ENCODE measurements at regions not wholly inside any gene's neighbourhood (a gene's known extent, or its start where the extent isn't known, plus 50 kb on each side); places are given as distances from the start of the nearest gene placed in this dataset.

- DNase-seq (ENCODE audit: low read depth), result no peak
- no peak overlapping the region for H3K4me3 ChIP-seq (ENCODE audit: low read depth, low read length)
- TF ChIP-seq MYC (IDR thresholded peaks at IDR 0.05; ENCODE audit: low read depth, low read length), result no peak
- TF ChIP-seq POLR2A (IDR thresholded peaks at IDR 0.05; ENCODE audit: extremely low read depth, insufficient read length), result no peak
- TF ChIP-seq, protein P1, sequence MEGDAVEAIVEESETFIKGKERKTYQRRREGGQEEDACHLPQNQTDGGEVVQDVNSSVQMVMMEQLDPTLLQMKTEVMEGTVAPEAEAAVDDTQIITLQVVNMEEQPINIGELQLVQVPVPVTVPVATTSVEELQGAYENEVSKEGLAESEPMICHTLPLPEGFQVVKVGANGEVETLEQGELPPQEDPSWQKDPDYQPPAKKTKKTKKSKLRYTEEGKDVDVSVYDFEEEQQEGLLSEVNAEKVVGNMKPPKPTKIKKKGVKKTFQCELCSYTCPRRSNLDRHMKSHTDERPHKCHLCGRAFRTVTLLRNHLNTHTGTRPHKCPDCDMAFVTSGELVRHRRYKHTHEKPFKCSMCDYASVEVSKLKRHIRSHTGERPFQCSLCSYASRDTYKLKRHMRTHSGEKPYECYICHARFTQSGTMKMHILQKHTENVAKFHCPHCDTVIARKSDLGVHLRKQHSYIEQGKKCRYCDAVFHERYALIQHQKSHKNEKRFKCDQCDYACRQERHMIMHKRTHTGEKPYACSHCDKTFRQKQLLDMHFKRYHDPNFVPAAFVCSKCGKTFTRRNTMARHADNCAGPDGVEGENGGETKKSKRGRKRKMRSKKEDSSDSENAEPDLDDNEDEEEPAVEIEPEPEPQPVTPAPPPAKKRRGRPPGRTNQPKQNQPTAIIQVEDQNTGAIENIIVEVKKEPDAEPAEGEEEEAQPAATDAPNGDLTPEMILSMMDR (IDR thresholded peaks at IDR 0.05; ENCODE audit: low read depth, low read length), result no peak
- TF ChIP-seq, protein P2, sequence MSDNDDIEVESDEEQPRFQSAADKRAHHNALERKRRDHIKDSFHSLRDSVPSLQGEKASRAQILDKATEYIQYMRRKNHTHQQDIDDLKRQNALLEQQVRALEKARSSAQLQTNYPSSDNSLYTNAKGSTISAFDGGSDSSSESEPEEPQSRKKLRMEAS (IDR thresholded peaks at IDR 0.05; ENCODE audit: low read depth, low read length), result no peak
Measured at GRCh38 chr7:41012041-41012440, 690.8 kb downstream of the INHBA start.

- H3K4me3 ChIP-seq (ENCODE audit: low read depth, low read length), result no peak overlapping the region
- TF ChIP-seq, protein P1 (IDR thresholded peaks at IDR 0.05; ENCODE audit: low read depth, low read length), result no peak
- TF ChIP-seq MYC (IDR thresholded peaks at IDR 0.05; ENCODE audit: low read depth, low read length) (no peak), POLR2A (IDR thresholded peaks at IDR 0.05; ENCODE audit: extremely low read depth, insufficient read length) (no peak)
- TF ChIP-seq, protein P2 (IDR thresholded peaks at IDR 0.05; ENCODE audit: low read depth, low read length), result no peak
- DNase-seq (ENCODE audit: low read depth), result no peak
Measured at GRCh38 chr7:41010967-41011366, 691.9 kb downstream of the INHBA start.

DNA sequence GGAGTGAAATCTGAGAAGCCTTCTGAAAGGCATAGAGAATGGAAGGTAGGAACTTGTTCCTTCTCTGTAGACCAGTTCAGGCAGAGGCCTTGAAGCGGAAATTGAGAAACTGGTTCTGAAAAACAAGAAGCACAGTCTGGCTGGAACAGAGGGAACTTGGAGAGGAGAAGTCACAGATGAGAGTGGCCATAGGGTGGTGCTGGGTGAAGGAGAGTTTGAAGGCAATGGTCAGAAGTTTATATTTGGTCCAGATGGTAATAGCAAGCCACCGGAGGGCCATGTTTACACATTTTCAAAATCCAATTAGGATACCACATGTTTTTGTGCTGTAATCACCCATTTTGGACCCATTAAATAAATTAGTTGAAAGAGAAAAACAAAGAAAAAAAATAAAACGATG, 692.5 kb downstream of the INHBA start:
- no peak overlapping the region for H3K4me3 ChIP-seq (ENCODE audit: low read depth, low read length)
- peak; percentile 13 for DNase-seq (ENCODE audit: low read depth)
- TF ChIP-seq MYC (IDR thresholded peaks at IDR 0.05; ENCODE audit: low read depth, low read length), result no peak
- TF ChIP-seq, protein P2 (IDR thresholded peaks at IDR 0.05; ENCODE audit: low read depth, low read length), result no peak
- no peak for TF ChIP-seq POLR2A (IDR thresholded peaks at IDR 0.05; ENCODE audit: extremely low read depth, insufficient read length)
- TF ChIP-seq, protein P1 (IDR thresholded peaks at IDR 0.05; ENCODE audit: low read depth, low read length), result no peak

- TF ChIP-seq, protein P2 (IDR thresholded peaks at IDR 0.05; ENCODE audit: low read depth, low read length), result no peak
- TF ChIP-seq, protein P1 (IDR thresholded peaks at IDR 0.05; ENCODE audit: low read depth, low read length), result no peak
- TF ChIP-seq MYC (IDR thresholded peaks at IDR 0.05; ENCODE audit: low read depth, low read length) (no peak), POLR2A (IDR thresholded peaks at IDR 0.05; ENCODE audit: extremely low read depth, insufficient read length) (no peak)
- no peak for DNase-seq (ENCODE audit: low read depth)
- H3K4me3 ChIP-seq (ENCODE audit: low read depth, low read length), result no peak overlapping the region
Measured at GRCh38 chr7:41007811-41008210, 695.1 kb downstream of the INHBA start.

- TF ChIP-seq, protein P2 (IDR thresholded peaks at IDR 0.05; ENCODE audit: low read depth, low read length), result no peak
- TF ChIP-seq, protein P1 (IDR thresholded peaks at IDR 0.05; ENCODE audit: low read depth, low read length), result no peak
- TF ChIP-seq POLR2A (IDR thresholded peaks at IDR 0.05; ENCODE audit: extremely low read depth, insufficient read length), result no peak
- no peak for TF ChIP-seq MYC (IDR thresholded peaks at IDR 0.05; ENCODE audit: low read depth, low read length)
- no peak overlapping the region for H3K4me3 ChIP-seq (ENCODE audit: low read depth, low read length)
- DNase-seq (ENCODE audit: low read depth), result no peak
Measured at GRCh38 chr7:41007351-41007751, 695.5 kb downstream of the INHBA start.
